ENCODE measurements at regions not wholly inside any gene's neighbourhood (a gene's known extent, or its start where the extent isn't known, plus 50 kb on each side); places are given as distances from the start of the nearest gene placed in this dataset.

DNA sequence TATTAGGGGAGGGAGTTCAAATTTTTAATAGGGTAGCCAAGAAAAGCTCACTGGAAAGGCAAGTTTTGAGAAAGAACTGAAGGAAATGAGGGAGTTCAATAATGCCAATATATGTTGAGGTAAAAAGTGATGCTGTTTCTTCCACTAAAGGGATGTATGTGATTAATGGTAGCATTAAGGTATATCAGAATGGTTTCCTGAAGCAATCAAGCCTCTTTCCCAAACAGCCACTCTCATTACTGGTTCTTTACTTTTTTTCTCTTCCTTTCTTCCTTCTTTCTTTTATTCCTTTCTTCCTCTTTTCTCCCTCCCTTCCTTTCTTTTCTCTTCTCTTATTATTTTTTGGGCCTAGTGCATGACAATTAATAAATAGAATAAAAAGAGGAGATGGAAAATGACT is 433.5 kb downstream of the SATB2 start:
- H3K27me3 ChIP-seq: no peaks in the 10 kb centered on the region
- no peaks in the 10 kb centered on the region; the same call in 1 of the 2 replicates for H3K9me3 ChIP-seq (replicated peaks)
- H3K36me3 ChIP-seq: no peaks in the 10 kb centered on the region
- peaks cover 28% of the 10 kb centered on the region for H3K4me1 ChIP-seq
- DNase-seq: no peak
- H3K4me3 ChIP-seq: no peak overlapping the region
- peak overlapping the region; percentile 53 for H3K27ac ChIP-seq

- Histone ChIP-seq H3K27ac (no peak overlapping the region), H3K4me3 (no peak overlapping the region), H3K9me3 (replicated peaks) (no peaks in the 10 kb centered on the region), H3K4me1 (peaks cover 13% of the 10 kb centered on the region), H3K27me3 (no peaks in the 10 kb centered on the region), H3K36me3 (no peaks in the 10 kb centered on the region)
- DNase-seq: peak; percentile 31 to 63
Observed at GRCh38 chr2:199019898-199020507, 437.7 kb downstream of the SATB2 start.

- Histone ChIP-seq H3K9me3 (replicated peaks) (no peaks in the 10 kb centered on the region), H3K27ac (no peak overlapping the region), H3K4me3 (no peak overlapping the region), H3K4me1 (0 out of 2 replicates have a peak, but pooled peaks cover 3% of the 10 kb centered on the region), H3K27me3 (no peaks in the 10 kb centered on the region), H3K36me3 (no peaks in the 10 kb centered on the region)
- no peak for DNase-seq
Observed at GRCh38 chr2:199018826-199019225, 438.9 kb downstream of the SATB2 start.

GRCh38 chr2:199015072-199015471 is 442.7 kb downstream of the SATB2 start:
- H3K27me3 ChIP-seq: no peaks in the 10 kb centered on the region
- no peaks in the 10 kb centered on the region for H3K36me3 ChIP-seq
- H3K4me1 ChIP-seq: 0 out of 2 replicates have a peak, but pooled peaks cover 3% of the 10 kb centered on the region
- no peak overlapping the region for H3K4me3 ChIP-seq
- no peak for DNase-seq
- no peak overlapping the region for H3K27ac ChIP-seq
- H3K9me3 ChIP-seq (replicated peaks): no peaks in the 10 kb centered on the region

- no peak for DNase-seq
- Histone ChIP-seq H3K9me3 (replicated peaks) (no peaks in the 10 kb centered on the region), H3K27ac (no peak overlapping the region), H3K36me3 (no peaks in the 10 kb centered on the region), H3K4me1 (0 out of 2 replicates have a peak, but pooled peaks cover 3% of the 10 kb centered on the region), H3K4me3 (no peak overlapping the region), H3K27me3 (no peaks in the 10 kb centered on the region)
Observed at GRCh38 chr2:199014226-199014625, 443.5 kb downstream of the SATB2 start.

DNA sequence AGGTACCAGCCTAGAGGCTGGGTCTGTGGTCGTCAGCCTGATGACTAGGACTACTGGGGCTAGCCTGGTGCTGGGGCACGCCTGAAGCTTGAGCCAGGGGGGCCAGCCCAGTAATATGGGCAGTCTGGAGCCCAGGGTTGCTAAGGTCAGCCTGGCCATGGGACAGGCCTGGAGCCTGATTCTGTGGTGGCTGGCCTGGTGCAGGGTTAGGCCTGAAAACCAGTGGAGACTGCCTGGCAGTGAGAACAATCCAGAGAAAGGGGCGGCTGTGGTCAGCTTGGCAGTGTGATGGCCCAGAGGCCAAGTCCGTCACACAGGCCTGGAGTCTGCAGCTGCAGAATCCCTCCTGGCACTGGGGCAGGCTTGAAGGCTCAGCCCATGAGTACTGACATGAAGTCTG is 445.8 kb downstream of the SATB2 start:
- DNase-seq: no peak
- H3K27me3 ChIP-seq: no peaks in the 10 kb centered on the region
- H3K9me3 ChIP-seq (replicated peaks): no peaks in the 10 kb centered on the region
- no peaks in the 10 kb centered on the region for H3K4me1 ChIP-seq
- H3K36me3 ChIP-seq: no peaks in the 10 kb centered on the region
- H3K27ac ChIP-seq: no peak overlapping the region
- H3K4me3 ChIP-seq: no peak overlapping the region

- no peaks in the 10 kb centered on the region for H3K9me3 ChIP-seq (replicated peaks)
Observed at GRCh38 chr2:198994678-198995077, 463.1 kb downstream of the SATB2 start.

DNA sequence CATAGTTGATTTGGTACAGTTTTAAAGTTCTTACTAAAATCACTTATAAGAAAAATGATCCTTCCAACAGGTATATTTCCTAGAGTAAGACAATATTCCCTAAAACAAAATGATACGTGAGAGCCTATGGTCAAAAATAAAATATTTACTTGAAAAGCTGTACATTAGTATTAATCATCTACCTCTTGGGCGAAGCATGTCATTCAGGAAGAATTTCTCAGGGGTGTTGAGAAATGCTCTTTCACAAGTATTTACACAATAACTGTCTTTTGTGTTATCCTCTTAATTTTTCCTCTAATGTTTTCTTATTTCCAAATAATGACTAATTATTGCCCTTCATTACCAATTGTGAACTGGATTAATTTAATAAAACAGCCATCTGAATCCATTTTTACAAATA is 466.3 kb downstream of the SATB2 start:
- Histone ChIP-seq H3K4me1 (no peaks in the 10 kb centered on the region), H3K27ac (no peak overlapping the region), H3K36me3 (no peaks in the 10 kb centered on the region), H3K4me3 (no peak overlapping the region), H3K27me3 (no peaks in the 10 kb centered on the region), H3K9me3 (replicated peaks) (no peaks in the 10 kb centered on the region)
- DNase-seq: no peak

More at GRCh38 chr2:198994678-198995077, 463.1 kb downstream of the SATB2 start:
- H3K4me3 ChIP-seq: no peak overlapping the region
- no peak overlapping the region for H3K27ac ChIP-seq
- no peaks in the 10 kb centered on the region for H3K36me3 ChIP-seq
- DNase-seq: no peak
- no peaks in the 10 kb centered on the region for H3K4me1 ChIP-seq
- no peaks in the 10 kb centered on the region for H3K27me3 ChIP-seq

DNA sequence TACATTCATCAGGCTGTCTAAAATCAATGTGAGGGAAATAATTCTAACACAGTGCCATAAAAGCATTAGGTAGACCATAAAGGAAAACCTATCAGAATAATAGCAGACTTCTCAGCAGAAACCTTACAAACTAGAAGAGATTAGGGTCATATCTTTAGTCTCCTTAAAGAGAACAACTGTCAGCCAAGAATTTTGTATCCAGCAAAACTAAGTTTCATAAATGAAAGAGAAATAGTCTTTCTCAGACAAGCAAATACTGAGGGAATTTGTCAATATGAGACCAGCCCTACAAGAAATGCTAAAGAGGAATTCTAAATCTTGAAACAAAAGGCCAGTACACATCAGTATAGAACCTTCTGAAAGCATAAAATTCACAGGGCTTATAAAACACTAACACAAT is 482.0 kb downstream of the SATB2 start:
- H3K27ac ChIP-seq: no peak overlapping the region
- no peaks in the 10 kb centered on the region for H3K27me3 ChIP-seq
- no peak for DNase-seq
- no peaks in the 10 kb centered on the region for H3K4me1 ChIP-seq
- H3K36me3 ChIP-seq: no peaks in the 10 kb centered on the region
- H3K4me3 ChIP-seq: no peak overlapping the region
- H3K9me3 ChIP-seq (replicated peaks): peaks cover 8% of the 10 kb centered on the region; the same call in 1 of the 2 replicates

DNA sequence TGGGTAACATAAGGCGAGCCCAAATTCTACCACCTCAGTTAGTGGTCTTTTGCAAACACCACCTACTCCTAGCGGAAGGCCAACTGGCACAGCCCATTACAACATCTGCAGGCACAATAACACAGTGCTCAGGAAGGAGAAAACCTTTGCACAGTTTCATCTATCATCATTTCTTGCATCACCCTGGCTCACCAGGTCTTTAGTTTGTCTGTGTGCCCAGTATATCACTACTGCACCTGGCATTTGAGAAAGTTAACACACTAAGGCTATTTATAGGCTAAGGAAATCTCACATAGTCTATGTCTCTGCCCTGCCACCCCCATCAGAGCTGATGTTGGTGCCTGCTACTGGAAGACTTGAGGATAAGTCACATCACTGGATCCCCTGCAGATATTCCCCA is 484.0 kb downstream of the SATB2 start:
- no peak overlapping the region for H3K4me3 ChIP-seq
- H3K36me3 ChIP-seq: no peaks in the 10 kb centered on the region
- H3K4me1 ChIP-seq: no peaks in the 10 kb centered on the region
- no peak for DNase-seq
- no peaks in the 10 kb centered on the region for H3K27me3 ChIP-seq
- H3K9me3 ChIP-seq (replicated peaks): peaks cover 8% of the 10 kb centered on the region; the same call in 1 of the 2 replicates
- no peak overlapping the region for H3K27ac ChIP-seq

- H3K9me3 ChIP-seq (replicated peaks): peaks cover 8% of the 10 kb centered on the region; the same call in 1 of the 2 replicates
- H3K36me3 ChIP-seq: no peaks in the 10 kb centered on the region
- no peaks in the 10 kb centered on the region for H3K27me3 ChIP-seq
- H3K4me3 ChIP-seq: no peak overlapping the region
- DNase-seq: peak in 1 of 2 experiments; percentile 7
- H3K4me1 ChIP-seq: no peaks in the 10 kb centered on the region
- no peak overlapping the region for H3K27ac ChIP-seq
Observed at GRCh38 chr2:198973181-198973580, 484.6 kb downstream of the SATB2 start.

GRCh38 chr2:198968545-198968944 is 489.2 kb downstream of the SATB2 start:
- no peak for DNase-seq
- no peak overlapping the region for H3K4me3 ChIP-seq
- H3K9me3 ChIP-seq (replicated peaks): no peaks in the 10 kb centered on the region

DNA sequence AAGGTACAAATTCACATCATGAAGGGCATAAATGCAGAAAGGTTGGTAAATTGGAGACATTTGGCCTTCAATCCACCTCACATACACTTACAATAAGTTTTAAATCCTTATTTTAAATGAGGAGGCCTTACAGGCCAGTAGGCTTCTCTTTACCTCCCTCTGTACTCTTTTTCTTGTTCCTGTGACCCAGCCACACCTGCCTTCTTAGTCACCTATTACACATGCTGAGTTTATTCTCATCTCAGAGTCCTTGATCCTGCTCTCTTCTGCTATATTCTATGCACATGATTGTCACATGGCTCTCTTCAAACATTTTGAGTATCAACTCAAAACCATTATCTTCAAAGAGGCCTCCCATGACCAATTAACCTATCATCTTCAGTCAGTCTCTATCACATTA is 491.5 kb downstream of the SATB2 start:
- no peak for DNase-seq
- no peaks in the 10 kb centered on the region for H3K36me3 ChIP-seq
- H3K27me3 ChIP-seq: no peaks in the 10 kb centered on the region
- H3K4me1 ChIP-seq: no peaks in the 10 kb centered on the region
- no peak overlapping the region for H3K4me3 ChIP-seq
- no peak overlapping the region for H3K27ac ChIP-seq
- H3K9me3 ChIP-seq (replicated peaks): no peaks in the 10 kb centered on the region

More at GRCh38 chr2:198968545-198968944, 489.2 kb downstream of the SATB2 start:
- Histone ChIP-seq H3K27ac (no peak overlapping the region), H3K27me3 (no peaks in the 10 kb centered on the region), H3K36me3 (no peaks in the 10 kb centered on the region), H3K4me1 (no peaks in the 10 kb centered on the region)

DNA sequence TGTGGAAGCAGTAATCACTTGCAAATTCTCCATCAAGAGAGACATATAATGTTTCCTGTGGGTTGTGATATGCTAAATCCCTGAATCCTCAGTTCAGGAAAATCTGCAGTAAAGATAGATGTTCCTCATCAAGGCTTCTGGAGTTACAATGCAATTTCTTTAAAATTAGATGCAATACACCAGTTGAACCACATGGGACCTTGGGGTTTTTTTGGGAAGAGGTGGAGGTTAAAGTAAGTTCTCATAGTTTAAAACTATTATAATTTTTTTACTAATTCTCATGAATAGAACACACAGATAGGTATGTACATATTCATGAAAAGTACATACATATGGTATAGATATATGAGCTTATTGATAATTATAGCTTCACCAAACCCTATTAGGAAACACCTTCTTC is 496.2 kb downstream of the SATB2 start:
- no peaks in the 10 kb centered on the region for H3K27me3 ChIP-seq
- H3K9me3 ChIP-seq (replicated peaks): no peaks in the 10 kb centered on the region
- no peak for DNase-seq
- H3K4me1 ChIP-seq: no peaks in the 10 kb centered on the region
- no peaks in the 10 kb centered on the region for H3K36me3 ChIP-seq
- no peak overlapping the region for H3K27ac ChIP-seq
- H3K4me3 ChIP-seq: no peak overlapping the region

GRCh38 chr2:198957181-198957580 is 500.6 kb downstream of the SATB2 start:
- H3K27me3 ChIP-seq: no peaks in the 10 kb centered on the region
- no peaks in the 10 kb centered on the region for H3K9me3 ChIP-seq (replicated peaks)
- no peak overlapping the region for H3K27ac ChIP-seq
- DNase-seq: no peak
- no peaks in the 10 kb centered on the region for H3K36me3 ChIP-seq
- H3K4me3 ChIP-seq: no peak overlapping the region
- no peaks in the 10 kb centered on the region for H3K4me1 ChIP-seq

DNA sequence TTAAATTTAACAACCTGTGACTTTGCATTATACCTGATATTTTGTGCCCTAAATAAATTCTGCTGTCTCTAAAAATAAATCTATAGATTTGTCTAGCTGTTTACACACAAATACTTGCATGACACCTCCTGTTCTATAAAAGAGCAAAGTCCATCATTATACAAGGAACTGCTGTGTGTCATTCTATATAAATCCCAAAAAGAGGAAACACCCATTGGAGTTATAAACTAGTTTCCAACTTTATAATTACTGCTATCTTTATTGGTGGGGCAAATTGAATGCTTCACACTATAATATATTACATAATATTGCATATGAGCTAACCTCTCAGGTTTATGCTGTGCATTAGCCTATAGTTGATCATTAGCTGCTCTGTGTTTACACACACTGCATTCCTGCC is 504.4 kb downstream of the SATB2 start:
- Histone ChIP-seq H3K36me3 (no peaks in the 10 kb centered on the region), H3K27me3 (no peaks in the 10 kb centered on the region), H3K4me1 (no peaks in the 10 kb centered on the region), H3K9me3 (replicated peaks) (no peaks in the 10 kb centered on the region), H3K27ac (no peak overlapping the region), H3K4me3 (no peak overlapping the region)
- DNase-seq: no peak
